HepG2 (cell line): ENCODE measurements at regions not wholly inside any gene's neighbourhood (a gene's known extent, or its start where the extent isn't known, plus 50 kb on each side); places are given as distances from the start of the nearest gene placed in this dataset.

ENCODE experiments used
- ATAC-seq: fragments of 200-7000 bp; cut with Tn5 transposase; 3 replicates; pipeline ENCODE4 v1.9.1; 2020; ENCODE audit warnings: mild to moderate bottlenecking, moderate library complexity
- BruUV-seq: library from RNA; stranded (reverse); fragments of 400-500 nt; replicated peaks from 2 replicates; lab custom pipeline; 2021; lab: Mats Ljungman, UMichigan
- CTCF ChIA-PET: fragments of 300-600 bp; formaldehyde crosslinking; extraction: SDS; loops from one replicate; lab custom pipeline; 2021; ENCODE audit warnings: low total read pairs, inconsistent platforms, low intra/inter-chr PET ratio; lab: Yijun Ruan, JAX
- POLR2A ChIA-PET: fragments of 350-600 bp; sonication (Branson Sonifier 250); formaldehyde crosslinking; loops from one replicate; lab custom pipeline; 2020; ENCODE audit warnings: antibody characterized with exemption, inconsistent platforms; lab: Yijun Ruan, JAX
- DNase-seq: peaks from one replicate; pipeline ENCODE4 v3.0.0-alpha.2; 2015; ENCODE audit warnings: low spot score
- FAIRE-seq: peaks from 3 replicates; lab custom pipeline; 2011; peaks lifted over from hg19 to GRCh38; lab: Jason Lieb, UNC
- H2AFZ ChIP-seq: one replicate; pipeline ENCODE4 v1.6.1; 2011; ENCODE audit warnings: low read length, inconsistent platforms
- H3K27ac ChIP-seq: fragments of 300-600 bp; 3 replicates; pipeline ENCODE4 v1.8.0; 2011; ENCODE audit warnings: mixed run types, mild to moderate bottlenecking, mixed read lengths, low read length, inconsistent platforms; ENCODE audit not compliant: insufficient read depth; ENCODE audit errors: extremely low read length
- H3K27me3 ChIP-seq, 2 experiments: fragments of 200-600 bp in 1 of 2; 2 replicates in 1 of 2; 3 replicates in 1 of 2; pipeline versions ENCODE4 v1.6.0 to v1.8.0; 2011; ENCODE audit warnings: low read length in 2 of 2, mild to moderate bottlenecking in 2 of 2, moderate library complexity in 2 of 2, inconsistent platforms in 1 of 2; ENCODE audit not compliant: insufficient read depth in 2 of 2, control insufficient read depth in 1 of 2
- H3K36me3 ChIP-seq, 2 experiments: fragments of 200-600 bp in 1 of 2; replicated peaks in 1 of 2; 2 replicates in 1 of 2; 3 replicates in 1 of 2; pipeline versions ENCODE4 v1.5.1 to v1.8.0; 2011; ENCODE audit warnings: low read length in 2 of 2, inconsistent platforms in 1 of 2; ENCODE audit not compliant: insufficient read depth in 2 of 2, control insufficient read depth in 1 of 2
- H3K4me1 ChIP-seq: 2 replicates; pipeline ENCODE4 v1.5.1; 2012; ENCODE audit warnings: low read length, inconsistent platforms; ENCODE audit not compliant: insufficient read depth
- H3K4me2 ChIP-seq: 2 replicates; pipeline ENCODE4 v1.6.0; 2011; ENCODE audit warnings: low read depth, low read length, inconsistent platforms
- H3K4me3 ChIP-seq, 3 experiments: fragments of 200-600 bp in 1 of 3; sonication (generic), shearing (Covaris generic) in 1 of 3; replicated peaks in 1 of 3; 2 replicates each; pipeline ENCODE4 v1.5.1; 2011 to 2016; ENCODE audit warnings: low read length in 3 of 3, inconsistent platforms in 2 of 3, low read depth in 2 of 3, mild to moderate bottlenecking in 2 of 3, control low read depth in 1 of 3, mixed read lengths in 1 of 3; ENCODE audit not compliant: insufficient read depth in 1 of 3
- H3K79me2 ChIP-seq: one replicate; pipeline ENCODE4 v1.6.1; 2011; ENCODE audit warnings: low read length, inconsistent platforms; ENCODE audit not compliant: insufficient read depth
- H3K9ac ChIP-seq: 2 replicates; pipeline ENCODE4 v1.6.0; 2011; ENCODE audit warnings: mild to moderate bottlenecking, low read depth, low read length, inconsistent platforms; ENCODE audit not compliant: insufficient read depth
- H3K9me3 ChIP-seq: 2 replicates; pipeline ENCODE4 v1.5.1; 2012; ENCODE audit warnings: mild to moderate bottlenecking, low read length
- H4K20me1 ChIP-seq: 2 replicates; pipeline ENCODE4 v1.6.0; 2011; ENCODE audit warnings: inconsistent platforms, mild to moderate bottlenecking, low read length, moderate library complexity; ENCODE audit not compliant: insufficient read depth
- AGO1 ChIP-seq: fragments of 200-400 bp; formaldehyde crosslinking; IDR thresholded peaks from 2 replicates; pipeline ENCODE4 v1.6.1; 2017; ENCODE audit warnings: mild to moderate bottlenecking, low read depth, low read length, moderate library complexity; ENCODE audit not compliant: poor library complexity, severe bottlenecking
- ZFP36L1 ChIP-seq: sonication (generic); formaldehyde crosslinking; IDR thresholded peaks from 2 replicates; pipeline ENCODE4 v1.8.0; 2022; ENCODE audit warnings: mild to moderate bottlenecking, missing genetic modification reagents, moderate library complexity
- ZNF382 ChIP-seq: sonication (generic); formaldehyde crosslinking; IDR thresholded peaks from 2 replicates; pipeline ENCODE4 v1.5.0; 2020; ENCODE audit warnings: missing genetic modification reagents, mild to moderate bottlenecking, borderline replicate concordance
- ZSCAN29 ChIP-seq: sonication (generic); formaldehyde crosslinking; conservative IDR thresholded peaks from 2 replicates; pipeline ENCODE4 v1.4.0; 2020; ENCODE audit warnings: mild to moderate bottlenecking, missing genetic modification reagents
- WGBS: methylation state at CpG from one replicate; pipeline ENCODE4 v1.1.6; 2017; ENCODE audit warnings: low lambda C conversion rate; 5-methylcytosine and 5-hydroxymethylcytosine counted together
- in situ Hi-C: cut with HindIII; loops from 2 replicates; pipeline ENCODE4 v1.10.0; 2017; ENCODE audit warnings: low pct_unique_long_range_greater_than_20kb; ENCODE audit not compliant: extremely low pct_ligation_motif_present
- intact Hi-C: fragments of 100-400 bp; cut with micrococcal nuclease; formaldehyde crosslinking; loops from one replicate; pipeline ENCODE4 v1.10.0; 2022; ENCODE audit not compliant: unreplicated experiment
- TF ChIP-seq, protein P1 (sequence below), 2 experiments: fragments of 450-650 bp in 1 of 2; sonication (generic) in 1 of 2; formaldehyde crosslinking in 1 of 2; IDR thresholded peaks; 2 replicates each; pipeline versions ENCODE4 v1.6.1 to v1.8.0; 2016 to 2022; ENCODE audit warnings: antibody characterized with exemption in 1 of 2, mild to moderate bottlenecking in 1 of 2, missing genetic modification reagents in 1 of 2

DNA sequence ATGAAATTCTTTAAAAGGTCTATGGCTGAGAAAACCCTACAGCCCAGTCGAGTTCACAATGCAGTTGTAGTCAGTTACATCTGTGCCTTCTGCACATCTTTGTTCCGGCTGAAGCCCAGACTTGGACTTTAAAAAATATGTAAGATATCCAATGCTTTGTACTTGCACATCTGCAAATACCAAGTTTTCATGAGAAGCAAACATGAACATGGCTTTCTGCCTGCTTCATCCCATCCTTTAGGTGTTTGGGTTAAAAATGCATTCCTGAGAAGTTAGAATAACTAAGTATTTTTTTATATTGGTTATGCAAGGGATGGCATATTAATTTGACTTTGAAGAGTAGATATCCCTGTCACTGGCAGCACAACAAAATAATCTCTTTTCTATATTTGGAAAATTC is 528.4 kb downstream of the METTL15 start:
- ATAC-seq (no peak), DNase-seq (no peak), FAIRE-seq (no peak)
- Histone ChIP-seq H3K79me2 (no peaks in the 10 kb centered on the region), H3K4me2 (no peak overlapping the region), H3K36me3 (no peaks in the 10 kb centered on the region), H3K27ac (no peak overlapping the region), H3K9ac (no peak overlapping the region), H2AFZ (no peak overlapping the region), H3K4me3 (no peak overlapping the region), H3K4me1 (no peaks in the 10 kb centered on the region), H4K20me1 (no peaks in the 10 kb centered on the region), H3K27me3 (no peaks in the 10 kb centered on the region; a peak in 1 of 5 replicates), H3K9me3 (no peaks in the 10 kb centered on the region)
- no TSS peak for BruUV-seq
- POLR2A ChIA-PET, result no interaction called here
- CTCF ChIA-PET, result no interaction called here
- in situ Hi-C loops, result no loop called here
- intact Hi-C loops, result no loop called here
- 20% methylated on average over 2 of the region's 2 CpGs for whole genome bisulfite sequencing
- TF ChIP-seq AGO1 (no peak), ZSCAN29 (CRISPR knock-in tag) (no peak)

DNA sequence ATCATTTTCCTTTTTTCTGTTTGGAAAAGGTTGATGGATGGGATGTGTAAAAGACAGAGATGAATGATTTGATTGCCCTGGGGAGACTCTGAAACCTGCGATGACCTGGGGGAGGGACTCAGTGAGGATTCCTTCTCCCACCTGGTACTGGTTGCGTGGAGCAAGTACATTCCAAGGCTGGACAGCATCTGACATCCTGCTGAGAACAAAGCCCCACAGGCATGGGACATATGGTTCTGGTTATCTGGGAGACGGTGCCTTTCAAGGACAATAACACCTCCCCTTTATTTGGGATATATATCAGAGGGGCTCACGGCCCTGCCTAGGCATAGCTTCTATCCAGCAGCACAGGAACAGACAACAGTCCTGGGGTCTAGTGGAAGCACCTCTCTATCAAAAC is 527.8 kb downstream of the METTL15 start:
- Histone ChIP-seq H3K36me3 (no peaks in the 10 kb centered on the region), H3K4me1 (no peaks in the 10 kb centered on the region), H3K4me2 (no peak overlapping the region), H3K27ac (no peak overlapping the region), H3K27me3 (no peaks in the 10 kb centered on the region; a peak in 1 of 5 replicates), H2AFZ (no peak overlapping the region), H4K20me1 (no peaks in the 10 kb centered on the region), H3K4me3 (no peak overlapping the region), H3K9ac (no peak overlapping the region), H3K9me3 (no peaks in the 10 kb centered on the region), H3K79me2 (no peaks in the 10 kb centered on the region)
- no peak for FAIRE-seq
- DNase-seq, result no peak
- BruUV-seq, result no TSS peak
- CTCF ChIA-PET, result no interaction called here
- POLR2A ChIA-PET, result no interaction called here
- WGBS, result 16% methylated on average over 2 of the region's 4 CpGs
- no peak for TF ChIP-seq ZFP36L1 (CRISPR knock-in tag)
- TF ChIP-seq, protein P1, sequence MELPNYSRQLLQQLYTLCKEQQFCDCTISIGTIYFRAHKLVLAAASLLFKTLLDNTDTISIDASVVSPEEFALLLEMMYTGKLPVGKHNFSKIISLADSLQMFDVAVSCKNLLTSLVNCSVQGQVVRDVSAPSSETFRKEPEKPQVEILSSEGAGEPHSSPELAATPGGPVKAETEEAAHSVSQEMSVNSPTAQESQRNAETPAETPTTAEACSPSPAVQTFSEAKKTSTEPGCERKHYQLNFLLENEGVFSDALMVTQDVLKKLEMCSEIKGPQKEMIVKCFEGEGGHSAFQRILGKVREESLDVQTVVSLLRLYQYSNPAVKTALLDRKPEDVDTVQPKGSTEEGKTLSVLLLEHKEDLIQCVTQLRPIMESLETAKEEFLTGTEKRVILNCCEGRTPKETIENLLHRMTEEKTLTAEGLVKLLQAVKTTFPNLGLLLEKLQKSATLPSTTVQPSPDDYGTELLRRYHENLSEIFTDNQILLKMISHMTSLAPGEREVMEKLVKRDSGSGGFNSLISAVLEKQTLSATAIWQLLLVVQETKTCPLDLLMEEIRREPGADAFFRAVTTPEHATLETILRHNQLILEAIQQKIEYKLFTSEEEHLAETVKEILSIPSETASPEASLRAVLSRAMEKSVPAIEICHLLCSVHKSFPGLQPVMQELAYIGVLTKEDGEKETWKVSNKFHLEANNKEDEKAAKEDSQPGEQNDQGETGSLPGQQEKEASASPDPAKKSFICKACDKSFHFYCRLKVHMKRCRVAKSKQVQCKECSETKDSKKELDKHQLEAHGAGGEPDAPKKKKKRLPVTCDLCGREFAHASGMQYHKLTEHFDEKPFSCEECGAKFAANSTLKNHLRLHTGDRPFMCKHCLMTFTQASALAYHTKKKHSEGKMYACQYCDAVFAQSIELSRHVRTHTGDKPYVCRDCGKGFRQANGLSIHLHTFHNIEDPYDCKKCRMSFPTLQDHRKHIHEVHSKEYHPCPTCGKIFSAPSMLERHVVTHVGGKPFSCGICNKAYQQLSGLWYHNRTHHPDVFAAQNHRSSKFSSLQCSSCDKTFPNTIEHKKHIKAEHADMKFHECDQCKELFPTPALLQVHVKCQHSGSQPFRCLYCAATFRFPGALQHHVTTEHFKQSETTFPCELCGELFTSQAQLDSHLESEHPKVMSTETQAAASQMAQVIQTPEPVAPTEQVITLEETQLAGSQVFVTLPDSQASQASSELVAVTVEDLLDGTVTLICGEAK (IDR thresholded peaks at IDR 0.05), result no peak
- TF ChIP-seq, protein P1 (CRISPR knock-in tag; IDR thresholded peaks at IDR 0.05), result no peak
- TF ChIP-seq ZNF382 (CRISPR knock-in tag), result no peak
- intact Hi-C loops, result no loop called here
- in situ Hi-C loops, result no loop called here
- ATAC-seq, result no peak
